K562 (cell line): ENCODE measurements at regions not wholly inside any gene's neighbourhood (a gene's known extent, or its start where the extent isn't known, plus 50 kb on each side); places are given as distances from the start of the nearest gene placed in this dataset.

ENCODE experiments used
- ATAC-seq: fragments of 200-7000 bp; cut with Tn5 transposase; 3 replicates; pipeline ENCODE4 v1.9.1; 2020; ENCODE audit warnings: moderate library complexity
- BruUV-seq: library from RNA; stranded (reverse); fragments of 400-500 nt; replicated peaks from 2 replicates; lab custom pipeline; 2021; lab: Mats Ljungman, UMichigan
- CTCF ChIA-PET: fragments of 300-600 bp; formaldehyde crosslinking; extraction: SDS; loops from one replicate; lab custom pipeline; 2021; ENCODE audit warnings: low intra/inter-chr PET ratio; lab: Yijun Ruan, JAX
- POLR2A ChIA-PET: fragments of 300-600, 350-650 bp; sonication (Branson Sonifier 250); formaldehyde crosslinking; extraction: SDS; loops from one replicate; lab custom pipeline; 2021; ENCODE audit warnings: antibody characterized with exemption, inconsistent platforms; lab: Yijun Ruan, JAX
- DNase-seq, 4 experiments: peaks; one replicate each; pipeline versions ENCODE4 v3.0.0 to v3.0.0-alpha.2; 2011 to 2018; ENCODE audit warnings: low spot score in 3 of 4, mixed read lengths in 3 of 4; ENCODE audit errors: extremely low read depth in 1 of 4
- FAIRE-seq: peaks from 2 replicates; lab custom pipeline; 2011; peaks lifted over from hg19 to GRCh38; lab: Jason Lieb, UNC
- H2AFZ ChIP-seq: 2 replicates; pipeline ENCODE4 v1.6.0; 2011; ENCODE audit warnings: low read depth, low read length, control low read depth, inconsistent platforms
- H3K27ac ChIP-seq: fragments of 200-600 bp; 3 replicates; pipeline ENCODE4 v1.8.0; 2011; ENCODE audit warnings: low read depth, mild to moderate bottlenecking, control low read depth, inconsistent platforms, low read length, moderate library complexity, mixed read lengths; ENCODE audit errors: extremely low read depth
- H3K27me3 ChIP-seq, 2 experiments: fragments of 300-600 bp in 1 of 2; 2 replicates in 1 of 2; 3 replicates in 1 of 2; pipeline versions ENCODE4 v1.6.0 to v1.8.0; 2011; ENCODE audit warnings: inconsistent platforms in 2 of 2, low read length in 2 of 2, mild to moderate bottlenecking in 1 of 2, mixed read lengths in 1 of 2, moderate library complexity in 1 of 2; ENCODE audit not compliant: control insufficient read depth in 2 of 2, insufficient read depth in 2 of 2
- H3K36me3 ChIP-seq: fragments of 300-600 bp; 3 replicates; pipeline ENCODE4 v1.8.0; 2011; ENCODE audit warnings: mild to moderate bottlenecking, low read length, inconsistent platforms; ENCODE audit not compliant: control insufficient read depth, insufficient read depth
- H3K4me1 ChIP-seq, 2 experiments: fragments of 200-600 bp in 1 of 2; replicated peaks in 1 of 2; 2 replicates in 1 of 2; 3 replicates in 1 of 2; pipeline versions ENCODE4 v1.5.1 to v1.8.0; 2011; ENCODE audit warnings: inconsistent platforms in 2 of 2, low read length in 2 of 2, mild to moderate bottlenecking in 1 of 2, mixed read lengths in 1 of 2, moderate library complexity in 1 of 2; ENCODE audit not compliant: control insufficient read depth in 2 of 2, insufficient read depth in 2 of 2
- H3K4me2 ChIP-seq: 2 replicates; pipeline ENCODE4 v1.6.1; 2011; ENCODE audit warnings: low read length, control low read depth, inconsistent platforms, mixed read lengths; ENCODE audit not compliant: insufficient read depth
- H3K4me3 ChIP-seq: fragments of 200-600 bp; sonication (generic), shearing (Covaris generic); 2 replicates; pipeline ENCODE4 v1.5.1; 2016; ENCODE audit warnings: control low read depth, inconsistent platforms
- H3K79me2 ChIP-seq: fragments of 200-600 bp; 3 replicates; pipeline ENCODE4 v1.8.0; 2011; ENCODE audit warnings: low read length, inconsistent platforms; ENCODE audit not compliant: control insufficient read depth, insufficient read depth
- H3K9ac ChIP-seq, 2 experiments: 2 replicates each; pipeline versions ENCODE4 v1.6.0 to v1.6.1; 2011; ENCODE audit warnings: low read depth in 2 of 2, low read length in 2 of 2, control low read depth in 1 of 2, inconsistent platforms in 1 of 2, mild to moderate bottlenecking in 1 of 2, mixed read lengths in 1 of 2; ENCODE audit not compliant: insufficient read depth in 1 of 2
- H3K9me1 ChIP-seq: one replicate; pipeline ENCODE4 v1.6.0; 2011; ENCODE audit warnings: inconsistent platforms, mild to moderate bottlenecking, low read length, moderate library complexity; ENCODE audit not compliant: control insufficient read depth, insufficient read depth
- H3K9me3 ChIP-seq: replicated peaks from 2 replicates; pipeline ENCODE4 v1.5.1; 2011; ENCODE audit warnings: low read depth, low read length, inconsistent platforms; ENCODE audit not compliant: control insufficient read depth, insufficient read depth
- H4K20me1 ChIP-seq: replicated peaks from 2 replicates; pipeline ENCODE4 v1.6.1; 2011; ENCODE audit warnings: low read length, inconsistent platforms, mixed read lengths; ENCODE audit not compliant: control insufficient read depth, insufficient read depth
- CHD4 ChIP-seq: fragments of 200-600 bp; sonication (generic); IDR thresholded peaks from 3 replicates; pipeline ENCODE4 v1.6.1; 2012; ENCODE audit warnings: low read depth, mild to moderate bottlenecking, mixed read lengths, low read length, inconsistent platforms; ENCODE audit not compliant: insufficient read depth, insufficient replicate concordance, poor library complexity, severe bottlenecking
- RBM17 ChIP-seq: fragments of 200-400 bp; formaldehyde crosslinking; IDR thresholded peaks from 2 replicates; pipeline ENCODE4 v1.6.1; 2017; ENCODE audit warnings: low read depth, mild to moderate bottlenecking, low read length, borderline replicate concordance
- RBM25 ChIP-seq: fragments of 200-400 bp; formaldehyde crosslinking; IDR thresholded peaks from 2 replicates; pipeline ENCODE4 v1.6.1; 2018; ENCODE audit warnings: low read length, low read depth, moderate library complexity; ENCODE audit not compliant: severe bottlenecking
- WGBS: fragments of 100-300 bp; shearing (Covaris generic); methylation state at CpG from one replicate; pipeline ENCODE4 v1.1.6; 2016; ENCODE audit warnings: low coverage, mixed read lengths; ENCODE audit not compliant: insufficient coverage; ENCODE audit errors: missing lambda C conversion rate; 5-methylcytosine and 5-hydroxymethylcytosine counted together
- in situ Hi-C: fragments of 300-500 bp; cut with MboI; formaldehyde crosslinking; loops from 4 replicates; pipeline ENCODE4 v1.15.0; 2018; ENCODE audit warnings: inconsistent platforms, mixed read lengths
- intact Hi-C: fragments of 100-400 bp; cut with micrococcal nuclease; formaldehyde crosslinking; loops from 2 replicates; pipeline ENCODE4 v1.14.2; 2022
- TF ChIP-seq, protein P1 (sequence below): fragments of 450-650 bp; IDR thresholded peaks from 2 replicates; pipeline ENCODE4 v1.6.1; 2016; ENCODE audit warnings: mild to moderate bottlenecking, moderate library complexity

DNA sequence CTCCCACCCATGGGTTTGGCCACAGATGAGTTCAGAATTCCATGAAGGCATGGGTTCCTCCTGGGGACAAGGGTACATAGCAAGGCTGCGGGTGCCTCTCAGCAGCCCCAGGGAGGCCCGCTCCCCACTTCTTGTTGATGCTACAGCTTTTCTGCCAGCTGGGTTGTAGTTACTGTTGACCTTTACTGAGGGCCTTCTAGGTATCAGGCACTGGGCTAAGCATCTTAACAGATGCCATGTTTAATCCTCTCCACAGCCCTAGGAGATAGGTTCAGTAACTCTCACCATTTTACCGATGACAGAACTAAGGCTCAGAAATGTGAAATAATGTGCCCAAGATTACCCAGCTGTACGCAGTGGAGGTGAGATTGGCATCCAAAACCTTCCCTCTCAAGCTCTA lies 54.3 kb upstream of the DLX4 start:
- whole genome bisulfite sequencing: 2% methylated on average over 4 of the region's 4 CpGs
- Histone ChIP-seq H3K4me2 (no peak overlapping the region), H4K20me1 (peaks cover 12% of the 10 kb centered on the region; the same call in 1 of the 2 replicates), H3K9me1 (no peaks in the 10 kb centered on the region), H3K4me3 (no peak overlapping the region), H3K27ac (no peak overlapping the region), H3K9me3 (0 out of 2 replicates have a peak, but pooled peaks cover 2% of the 10 kb centered on the region), H3K9ac (no peak overlapping the region), H2AFZ (no peak overlapping the region), H3K36me3 (no peaks in the 10 kb centered on the region), H3K4me1 (peaks cover 0 to 9% of the 10 kb centered on the region in 2 experiments; a peak in 3 of 5 replicates), H3K79me2 (no peaks in the 10 kb centered on the region), H3K27me3 (peaks cover 20 to 68% of the 10 kb centered on the region in 2 experiments; a peak in 4 of 5 replicates)
- ChIA-PET POLR2A (interaction anchor here (1.5 kb wide), 1 partner anchor 12 kb away, joined by 6 read pairs; no protein-coding TSS in a partner anchor), CTCF (no interaction called here)
- in situ Hi-C loops (no loop called here), intact Hi-C loops (no loop called here)
- DNase-seq: no peak
- ATAC-seq: no peak
- FAIRE-seq: no peak
- no TSS peak for BruUV-seq
- TF ChIP-seq RBM25 (no peak), CHD4 (no peak), RBM17 (no peak)
- TF ChIP-seq, protein P1, sequence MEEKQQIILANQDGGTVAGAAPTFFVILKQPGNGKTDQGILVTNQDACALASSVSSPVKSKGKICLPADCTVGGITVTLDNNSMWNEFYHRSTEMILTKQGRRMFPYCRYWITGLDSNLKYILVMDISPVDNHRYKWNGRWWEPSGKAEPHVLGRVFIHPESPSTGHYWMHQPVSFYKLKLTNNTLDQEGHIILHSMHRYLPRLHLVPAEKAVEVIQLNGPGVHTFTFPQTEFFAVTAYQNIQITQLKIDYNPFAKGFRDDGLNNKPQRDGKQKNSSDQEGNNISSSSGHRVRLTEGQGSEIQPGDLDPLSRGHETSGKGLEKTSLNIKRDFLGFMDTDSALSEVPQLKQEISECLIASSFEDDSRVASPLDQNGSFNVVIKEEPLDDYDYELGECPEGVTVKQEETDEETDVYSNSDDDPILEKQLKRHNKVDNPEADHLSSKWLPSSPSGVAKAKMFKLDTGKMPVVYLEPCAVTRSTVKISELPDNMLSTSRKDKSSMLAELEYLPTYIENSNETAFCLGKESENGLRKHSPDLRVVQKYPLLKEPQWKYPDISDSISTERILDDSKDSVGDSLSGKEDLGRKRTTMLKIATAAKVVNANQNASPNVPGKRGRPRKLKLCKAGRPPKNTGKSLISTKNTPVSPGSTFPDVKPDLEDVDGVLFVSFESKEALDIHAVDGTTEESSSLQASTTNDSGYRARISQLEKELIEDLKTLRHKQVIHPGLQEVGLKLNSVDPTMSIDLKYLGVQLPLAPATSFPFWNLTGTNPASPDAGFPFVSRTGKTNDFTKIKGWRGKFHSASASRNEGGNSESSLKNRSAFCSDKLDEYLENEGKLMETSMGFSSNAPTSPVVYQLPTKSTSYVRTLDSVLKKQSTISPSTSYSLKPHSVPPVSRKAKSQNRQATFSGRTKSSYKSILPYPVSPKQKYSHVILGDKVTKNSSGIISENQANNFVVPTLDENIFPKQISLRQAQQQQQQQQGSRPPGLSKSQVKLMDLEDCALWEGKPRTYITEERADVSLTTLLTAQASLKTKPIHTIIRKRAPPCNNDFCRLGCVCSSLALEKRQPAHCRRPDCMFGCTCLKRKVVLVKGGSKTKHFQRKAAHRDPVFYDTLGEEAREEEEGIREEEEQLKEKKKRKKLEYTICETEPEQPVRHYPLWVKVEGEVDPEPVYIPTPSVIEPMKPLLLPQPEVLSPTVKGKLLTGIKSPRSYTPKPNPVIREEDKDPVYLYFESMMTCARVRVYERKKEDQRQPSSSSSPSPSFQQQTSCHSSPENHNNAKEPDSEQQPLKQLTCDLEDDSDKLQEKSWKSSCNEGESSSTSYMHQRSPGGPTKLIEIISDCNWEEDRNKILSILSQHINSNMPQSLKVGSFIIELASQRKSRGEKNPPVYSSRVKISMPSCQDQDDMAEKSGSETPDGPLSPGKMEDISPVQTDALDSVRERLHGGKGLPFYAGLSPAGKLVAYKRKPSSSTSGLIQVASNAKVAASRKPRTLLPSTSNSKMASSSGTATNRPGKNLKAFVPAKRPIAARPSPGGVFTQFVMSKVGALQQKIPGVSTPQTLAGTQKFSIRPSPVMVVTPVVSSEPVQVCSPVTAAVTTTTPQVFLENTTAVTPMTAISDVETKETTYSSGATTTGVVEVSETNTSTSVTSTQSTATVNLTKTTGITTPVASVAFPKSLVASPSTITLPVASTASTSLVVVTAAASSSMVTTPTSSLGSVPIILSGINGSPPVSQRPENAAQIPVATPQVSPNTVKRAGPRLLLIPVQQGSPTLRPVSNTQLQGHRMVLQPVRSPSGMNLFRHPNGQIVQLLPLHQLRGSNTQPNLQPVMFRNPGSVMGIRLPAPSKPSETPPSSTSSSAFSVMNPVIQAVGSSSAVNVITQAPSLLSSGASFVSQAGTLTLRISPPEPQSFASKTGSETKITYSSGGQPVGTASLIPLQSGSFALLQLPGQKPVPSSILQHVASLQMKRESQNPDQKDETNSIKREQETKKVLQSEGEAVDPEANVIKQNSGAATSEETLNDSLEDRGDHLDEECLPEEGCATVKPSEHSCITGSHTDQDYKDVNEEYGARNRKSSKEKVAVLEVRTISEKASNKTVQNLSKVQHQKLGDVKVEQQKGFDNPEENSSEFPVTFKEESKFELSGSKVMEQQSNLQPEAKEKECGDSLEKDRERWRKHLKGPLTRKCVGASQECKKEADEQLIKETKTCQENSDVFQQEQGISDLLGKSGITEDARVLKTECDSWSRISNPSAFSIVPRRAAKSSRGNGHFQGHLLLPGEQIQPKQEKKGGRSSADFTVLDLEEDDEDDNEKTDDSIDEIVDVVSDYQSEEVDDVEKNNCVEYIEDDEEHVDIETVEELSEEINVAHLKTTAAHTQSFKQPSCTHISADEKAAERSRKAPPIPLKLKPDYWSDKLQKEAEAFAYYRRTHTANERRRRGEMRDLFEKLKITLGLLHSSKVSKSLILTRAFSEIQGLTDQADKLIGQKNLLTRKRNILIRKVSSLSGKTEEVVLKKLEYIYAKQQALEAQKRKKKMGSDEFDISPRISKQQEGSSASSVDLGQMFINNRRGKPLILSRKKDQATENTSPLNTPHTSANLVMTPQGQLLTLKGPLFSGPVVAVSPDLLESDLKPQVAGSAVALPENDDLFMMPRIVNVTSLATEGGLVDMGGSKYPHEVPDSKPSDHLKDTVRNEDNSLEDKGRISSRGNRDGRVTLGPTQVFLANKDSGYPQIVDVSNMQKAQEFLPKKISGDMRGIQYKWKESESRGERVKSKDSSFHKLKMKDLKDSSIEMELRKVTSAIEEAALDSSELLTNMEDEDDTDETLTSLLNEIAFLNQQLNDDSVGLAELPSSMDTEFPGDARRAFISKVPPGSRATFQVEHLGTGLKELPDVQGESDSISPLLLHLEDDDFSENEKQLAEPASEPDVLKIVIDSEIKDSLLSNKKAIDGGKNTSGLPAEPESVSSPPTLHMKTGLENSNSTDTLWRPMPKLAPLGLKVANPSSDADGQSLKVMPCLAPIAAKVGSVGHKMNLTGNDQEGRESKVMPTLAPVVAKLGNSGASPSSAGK: no peak
